ENCODE measurements at regions not wholly inside any gene's neighbourhood (a gene's known extent, or its start where the extent isn't known, plus 50 kb on each side); places are given as distances from the start of the nearest gene placed in this dataset.

DNA sequence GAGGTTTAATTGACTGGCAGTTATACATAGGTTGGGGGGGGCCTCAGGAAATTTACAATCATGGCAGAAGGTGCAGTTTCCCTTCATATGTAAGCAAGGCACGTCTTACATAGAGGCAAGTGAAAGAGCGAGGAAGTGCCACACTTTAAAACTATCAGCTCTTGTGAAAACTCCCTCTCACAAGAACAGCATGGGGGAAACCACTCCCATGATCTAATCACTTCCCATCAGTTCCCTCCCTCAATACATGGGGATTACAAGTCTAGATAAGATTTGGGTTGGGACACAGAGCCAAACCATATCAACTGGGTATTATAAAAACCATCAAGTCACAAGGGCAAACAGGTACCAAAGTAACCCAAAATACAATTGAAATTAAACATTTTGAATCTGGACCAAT, 182.0 kb upstream of the FAT4 start:
- no peak for DNase-seq

DNA sequence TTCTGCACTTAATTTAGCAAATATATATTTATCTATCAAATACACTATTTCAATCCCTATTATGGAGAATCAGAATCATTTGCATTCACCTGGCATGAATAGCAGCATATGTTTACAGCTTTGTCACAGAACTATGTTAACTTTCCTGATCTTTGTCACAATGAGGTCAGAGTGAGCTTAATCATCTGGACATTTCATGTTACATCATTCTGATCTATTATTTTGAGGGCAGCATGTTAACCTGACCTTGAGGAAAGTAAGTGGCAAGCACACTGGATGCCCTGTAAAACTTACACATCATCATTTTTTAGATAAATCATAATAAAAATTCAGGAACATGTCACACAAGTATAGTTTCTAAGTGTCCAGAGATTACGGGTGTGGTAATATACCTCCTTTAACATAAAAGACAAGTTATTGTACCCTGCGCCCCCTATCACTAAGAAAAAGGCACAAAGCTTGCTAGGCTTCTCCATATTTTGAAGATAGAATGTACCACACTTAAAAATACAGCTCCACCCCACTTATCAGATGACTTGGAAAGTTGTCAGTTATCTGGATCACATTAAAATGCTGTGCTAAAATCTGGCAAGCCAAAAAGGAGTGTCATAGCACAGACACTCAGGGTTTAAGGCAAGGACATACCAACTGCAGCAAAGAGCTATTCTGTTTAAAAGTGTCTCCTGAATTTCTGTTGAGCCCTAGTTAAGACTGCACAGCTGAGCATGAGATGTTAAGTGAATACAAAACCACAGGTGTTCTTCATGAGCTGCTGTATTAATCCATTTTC, 182.7 kb upstream of the FAT4 start:
- no peak for DNase-seq

DNA sequence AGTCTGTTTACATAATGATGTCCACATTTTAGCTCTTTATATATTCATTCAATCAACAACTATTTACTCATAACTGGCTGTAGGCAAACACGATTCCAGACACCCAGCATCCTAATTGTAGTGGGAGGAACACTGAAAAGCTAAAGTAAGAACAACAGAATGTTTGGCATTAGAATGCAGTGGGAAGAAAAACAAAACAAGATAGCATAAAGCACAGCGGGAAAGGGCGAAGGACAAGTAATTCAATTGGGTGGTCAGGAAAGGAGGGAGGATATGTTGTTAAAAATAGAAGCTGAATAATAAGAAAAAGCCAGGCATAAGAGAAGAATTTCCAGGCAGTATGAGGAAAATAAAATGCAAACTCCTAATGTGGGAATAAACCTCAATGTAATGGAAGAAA, 189.5 kb upstream of the FAT4 start:
- no peak for DNase-seq

DNA sequence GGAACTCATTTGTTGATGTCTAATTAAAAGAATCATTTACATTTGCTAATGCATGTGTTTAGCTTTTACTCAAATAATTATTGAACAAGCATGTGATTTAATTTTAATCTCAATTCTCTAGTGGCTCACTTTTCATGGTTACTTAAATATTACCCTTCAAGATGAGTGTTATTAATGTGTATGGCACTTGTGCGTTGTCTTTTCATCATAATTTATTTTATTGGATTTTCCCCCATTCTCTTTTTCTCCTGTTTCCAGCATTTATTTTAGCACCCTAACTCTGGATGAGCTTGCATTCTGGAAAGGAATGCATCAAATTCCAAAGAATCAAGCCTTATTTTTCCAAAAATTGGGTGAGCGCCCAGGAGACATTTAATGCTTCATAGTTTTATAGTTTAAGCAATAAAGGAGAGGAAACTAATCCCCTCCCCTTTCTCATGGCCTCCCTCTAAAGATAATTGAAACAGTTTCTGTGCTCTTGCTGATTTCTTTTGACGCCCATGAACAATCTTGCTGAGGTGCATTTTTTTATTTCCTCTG, 191.1 kb upstream of the FAT4 start:
- peak; percentile 46 for DNase-seq

DNA sequence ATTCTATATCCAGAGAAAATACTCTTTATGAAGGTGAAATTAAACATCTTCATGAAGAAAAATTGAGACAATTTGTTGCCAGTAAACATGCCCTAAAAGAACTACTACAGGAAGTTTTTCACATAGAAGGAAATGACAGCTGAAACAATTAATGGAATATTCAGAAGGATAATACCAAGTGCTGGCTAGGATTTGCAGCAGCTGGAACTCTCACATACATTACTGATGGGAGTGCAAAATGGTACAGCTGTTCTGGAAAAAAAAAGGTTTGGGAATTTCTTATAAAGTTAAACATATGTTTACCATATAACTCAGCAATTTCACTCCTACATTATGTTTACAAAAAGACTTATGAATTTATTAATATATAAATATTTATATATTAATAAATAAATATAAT, 193.2 kb upstream of the FAT4 start:
- no peak for DNase-seq

DNA sequence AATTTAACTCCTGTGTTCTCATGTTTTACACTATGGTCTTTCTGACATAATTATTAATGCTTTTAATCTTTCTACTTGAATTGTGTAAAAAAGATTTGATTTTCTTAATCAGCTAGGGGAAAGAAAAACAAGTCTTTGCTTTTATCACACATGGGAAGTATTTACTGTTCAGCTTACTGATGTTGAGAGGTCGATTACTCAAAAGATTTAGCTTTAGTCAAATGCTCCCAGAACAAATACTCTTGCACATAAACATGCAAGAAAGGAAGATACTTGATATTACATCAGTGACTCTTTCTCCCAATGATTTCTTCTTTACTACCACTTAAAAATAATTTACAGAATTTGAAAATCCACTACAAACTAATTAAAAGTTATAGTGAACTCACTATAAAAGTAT, 198.3 kb upstream of the FAT4 start:
- no peak for DNase-seq

DNA sequence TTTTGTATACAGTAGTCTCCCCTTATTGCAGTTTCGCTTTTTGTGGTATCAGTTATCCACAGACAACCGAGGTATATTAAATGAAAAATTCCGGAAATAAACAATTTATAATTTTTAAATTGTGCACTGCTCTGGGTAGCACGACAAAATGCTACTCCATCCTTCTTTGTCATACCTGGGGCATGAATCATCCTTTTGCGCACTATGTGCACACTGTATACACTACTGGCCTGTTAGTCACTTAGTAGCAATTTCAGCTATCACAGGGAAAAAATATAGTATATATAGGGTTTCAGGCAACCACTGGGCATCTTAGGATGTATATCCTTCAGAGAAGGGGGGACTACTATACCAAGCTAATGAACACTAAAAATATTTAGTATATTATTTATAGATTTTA, 198.8 kb upstream of the FAT4 start:
- DNase-seq, result no peak

DNA sequence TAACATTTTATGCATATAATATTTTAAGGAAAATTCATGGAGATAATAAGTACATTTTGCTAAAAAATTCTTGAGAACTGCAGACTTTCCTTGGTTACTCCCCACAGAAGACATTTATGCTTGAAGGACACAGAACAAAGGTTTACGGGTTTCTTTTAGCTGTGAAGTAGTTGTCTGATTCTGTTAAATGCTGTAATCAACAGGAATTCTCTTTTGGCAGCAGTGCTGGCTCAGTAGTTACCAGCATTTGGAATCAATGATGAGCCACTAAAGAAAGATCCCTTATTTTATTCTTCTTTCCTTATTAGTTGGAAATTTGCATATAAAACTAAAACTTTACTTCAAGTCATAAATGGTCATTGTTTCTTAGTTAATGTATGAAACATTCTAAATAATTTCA, 199.3 kb upstream of the FAT4 start:
- no peak for DNase-seq

DNA sequence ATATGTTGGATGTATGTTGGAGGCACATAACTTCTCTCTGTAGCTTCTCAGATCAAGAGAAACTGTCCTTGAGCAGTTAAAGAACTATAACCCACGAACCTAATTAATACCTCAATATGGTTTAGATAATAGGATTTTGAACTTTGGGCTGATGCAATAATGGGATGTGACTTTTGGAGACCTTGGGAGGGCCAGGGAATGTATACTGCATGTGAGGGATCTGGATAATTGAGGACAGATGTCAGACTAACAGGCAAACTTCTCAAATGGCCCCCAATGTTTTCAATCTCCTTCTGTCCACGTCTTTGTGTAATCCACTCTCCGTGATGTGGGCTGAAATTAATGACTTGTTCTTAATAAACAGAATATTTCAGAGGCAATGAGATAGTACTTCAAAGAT, 202.2 kb upstream of the FAT4 start:
- DNase-seq, result no peak

DNA sequence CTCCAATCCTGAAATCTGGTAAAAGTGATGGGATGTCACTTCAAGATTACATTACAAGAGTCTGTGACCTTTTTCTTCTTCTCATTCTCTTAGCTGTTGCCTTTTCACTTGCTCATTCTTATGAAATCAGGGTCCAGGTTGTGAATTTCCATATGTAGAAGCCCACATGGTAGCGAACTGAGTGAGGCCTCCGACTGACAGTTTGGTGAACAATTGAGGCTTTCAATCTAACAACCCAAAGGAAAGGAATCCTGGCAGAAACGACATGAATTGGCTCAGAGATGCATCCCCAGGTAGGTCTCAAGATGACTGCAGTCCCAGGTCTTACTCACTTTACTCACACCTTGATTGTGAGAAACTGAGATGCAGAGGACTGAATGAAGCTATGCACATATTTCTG, 203.4 kb upstream of the FAT4 start:
- DNase-seq, result no peak

DNA sequence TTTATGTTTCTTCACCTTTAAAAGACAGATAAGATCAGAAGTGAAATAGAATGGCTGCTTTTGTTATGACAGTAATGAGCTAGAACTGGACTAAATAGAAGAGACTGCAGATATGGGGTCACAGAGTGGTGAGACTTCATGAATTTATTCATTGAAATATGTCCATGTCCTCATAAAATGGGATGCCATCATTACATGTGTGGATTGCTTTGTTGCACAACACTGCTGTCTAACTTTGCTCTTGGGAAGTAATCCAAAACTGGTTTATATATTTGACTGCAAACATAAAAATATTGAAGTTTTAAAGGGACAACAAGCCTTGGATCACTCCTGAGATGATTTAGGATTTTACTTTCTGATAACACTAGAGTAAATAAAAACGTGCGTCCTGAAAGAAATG, 209.2 kb upstream of the FAT4 start:
- no peak for DNase-seq

DNA sequence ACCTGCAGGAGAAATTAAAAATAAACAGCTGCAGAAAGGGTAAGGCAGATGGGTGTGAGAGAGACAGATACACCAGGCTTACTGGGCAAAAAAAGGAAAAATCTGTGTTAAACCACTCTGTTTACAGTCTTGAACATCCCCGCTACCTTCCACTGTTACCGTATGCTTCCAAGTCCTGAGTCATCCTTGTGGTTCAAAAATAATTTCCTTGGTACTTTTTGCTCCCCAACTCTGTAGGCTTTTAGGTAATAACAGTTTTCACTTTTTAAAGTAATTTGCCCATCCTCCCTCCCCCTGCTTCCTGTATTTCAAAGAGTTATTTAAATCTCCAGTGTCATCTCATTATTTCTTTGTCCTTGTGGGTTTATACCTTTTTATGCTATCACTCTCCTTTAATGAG, 210.1 kb upstream of the FAT4 start:
- no peak for DNase-seq

DNA sequence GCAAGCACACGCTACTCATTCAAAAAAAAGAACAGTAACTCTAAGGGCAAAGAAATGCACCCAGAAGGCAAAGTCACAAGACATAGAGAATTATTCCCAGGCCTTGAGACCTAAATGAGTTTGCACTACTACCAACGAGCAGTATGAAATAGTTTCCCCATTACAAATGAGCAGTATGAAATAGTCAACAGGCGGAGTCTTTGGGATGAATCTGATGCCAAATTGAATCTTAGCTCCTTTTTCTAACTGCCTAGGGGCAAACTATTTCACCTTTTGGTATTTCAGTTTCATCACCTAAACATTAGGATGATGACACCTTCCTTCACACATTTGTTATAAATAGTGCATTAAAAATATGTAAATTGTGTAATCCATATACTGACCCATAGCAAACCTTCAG, 213.0 kb upstream of the FAT4 start:
- no peak for DNase-seq

DNA sequence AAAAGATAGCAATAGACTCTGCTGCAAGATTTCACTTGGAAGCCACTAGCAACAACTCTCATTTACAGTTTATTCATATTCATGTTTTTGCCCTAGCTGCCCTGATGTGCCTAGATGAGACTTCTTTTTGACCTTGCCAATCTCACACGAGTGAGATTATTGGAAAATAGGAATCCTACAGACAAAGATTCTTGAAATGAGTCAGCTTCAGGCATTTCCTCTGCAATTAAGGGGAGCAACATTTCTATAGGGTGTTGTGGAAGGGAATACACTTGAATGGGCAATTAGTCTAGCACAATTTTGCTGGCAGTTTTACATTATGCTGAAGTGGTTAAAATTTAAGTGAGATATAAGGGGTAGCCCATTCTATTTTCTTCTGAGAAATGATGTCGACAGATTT, 217.0 kb upstream of the FAT4 start:
- no peak for DNase-seq

DNA sequence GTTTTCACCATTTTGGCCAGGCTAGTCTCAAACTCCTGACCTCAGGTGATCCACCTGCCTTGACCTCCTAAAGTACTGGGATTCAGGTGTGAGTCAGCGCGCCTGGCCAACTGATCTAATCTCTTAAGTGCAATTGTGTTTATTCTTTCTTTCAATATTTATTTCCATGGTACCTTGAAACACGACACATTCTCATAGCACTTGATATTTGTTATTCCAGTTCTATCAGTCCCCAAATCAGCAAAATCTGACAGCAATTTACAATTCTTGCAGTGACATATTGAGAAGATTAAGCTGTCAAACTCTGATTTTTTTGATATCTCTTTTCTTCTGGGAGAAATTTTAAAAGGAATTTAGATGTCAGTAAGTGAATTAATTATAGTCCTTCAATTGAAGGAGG, 218.1 kb upstream of the FAT4 start:
- DNase-seq, result no peak

DNA sequence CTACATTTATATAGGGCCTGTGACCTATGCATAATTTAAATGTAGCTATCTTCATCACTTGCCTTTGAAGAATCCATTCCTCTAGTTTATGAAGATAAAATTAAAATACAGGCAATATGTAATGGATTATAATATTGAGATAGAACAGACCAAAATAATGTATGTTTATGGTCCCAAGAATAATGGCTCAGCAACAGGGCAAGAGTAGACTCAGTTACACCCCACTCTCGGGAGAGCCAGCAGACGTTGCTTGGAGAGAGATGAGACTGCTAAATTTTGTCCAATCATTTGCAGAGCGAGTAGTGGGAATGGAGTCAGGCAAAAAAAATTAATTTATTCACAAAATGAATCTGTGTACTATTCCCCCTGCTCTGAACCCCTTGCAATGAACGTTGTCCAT, 223.2 kb upstream of the FAT4 start:
- no peak for DNase-seq

DNA sequence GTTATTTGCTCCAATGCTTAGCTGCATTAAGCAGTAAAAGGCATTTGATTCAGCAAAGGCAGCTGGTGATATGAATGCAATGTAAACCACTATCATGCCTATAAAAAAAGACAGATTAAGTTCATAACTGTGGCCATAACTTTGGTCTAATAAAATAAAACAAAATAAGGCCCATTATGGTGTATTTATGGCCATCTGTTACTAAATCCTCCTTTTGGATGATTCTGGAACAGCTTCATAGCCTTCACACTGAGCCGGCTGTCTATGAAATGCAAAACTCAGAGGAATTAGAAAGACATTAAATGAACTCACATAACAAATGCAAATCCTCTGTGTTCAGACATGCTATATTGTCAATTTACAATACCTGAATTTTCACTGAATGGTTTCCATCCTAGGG, 223.7 kb upstream of the FAT4 start:
- no peak for DNase-seq

DNA sequence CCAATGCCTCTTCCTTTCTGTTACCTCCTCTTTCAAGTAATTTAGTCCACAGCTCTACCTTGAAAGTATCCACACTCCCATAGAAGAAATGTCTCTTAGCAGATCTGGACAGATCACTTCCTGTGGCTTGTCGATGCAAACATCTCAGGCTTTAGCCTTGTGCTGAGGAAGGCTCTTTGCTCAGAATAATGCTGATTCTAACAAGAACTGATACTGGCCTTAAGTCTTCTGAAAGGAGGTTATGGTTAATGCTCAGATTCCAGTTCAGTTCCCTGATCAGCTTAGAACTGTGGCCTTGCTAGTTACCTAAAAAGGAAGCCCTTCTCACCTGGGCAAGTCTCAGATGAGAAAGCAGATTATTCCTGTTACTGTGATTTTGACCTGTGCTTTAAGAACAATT, 230.1 kb upstream of the FAT4 start:
- no peak for DNase-seq

DNA sequence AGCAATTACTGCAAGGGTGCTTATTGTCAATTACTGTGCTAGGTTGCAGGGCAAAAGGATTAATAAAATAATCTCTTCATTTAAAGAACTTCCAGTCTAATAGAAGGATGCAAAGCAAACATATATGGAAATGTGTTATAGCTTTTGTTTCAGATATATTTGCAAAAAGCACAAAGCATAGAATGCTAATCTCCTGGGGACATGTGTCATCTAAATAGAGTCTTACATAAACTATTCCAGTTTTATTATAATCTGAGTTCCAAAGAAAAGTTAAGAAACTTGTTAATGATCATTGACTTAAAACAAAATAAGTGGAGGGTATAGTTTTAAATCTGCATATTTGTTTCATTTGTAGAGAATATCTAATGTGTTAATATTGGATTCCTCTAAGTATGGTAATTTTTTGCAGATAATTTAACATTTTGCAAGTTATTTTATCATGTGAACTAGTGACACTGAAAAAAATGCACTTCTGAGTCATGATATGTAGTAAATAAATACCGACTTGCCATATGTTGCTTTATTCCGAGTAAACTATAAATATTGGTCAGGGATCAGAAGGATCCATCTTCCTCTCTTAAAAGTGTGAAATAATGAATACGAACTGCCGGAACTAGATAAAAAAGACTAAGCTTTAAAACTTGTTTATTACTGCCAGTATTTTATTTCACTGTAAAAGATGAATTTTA, 231.9 kb upstream of the FAT4 start:
- DNase-seq, result no peak

DNA sequence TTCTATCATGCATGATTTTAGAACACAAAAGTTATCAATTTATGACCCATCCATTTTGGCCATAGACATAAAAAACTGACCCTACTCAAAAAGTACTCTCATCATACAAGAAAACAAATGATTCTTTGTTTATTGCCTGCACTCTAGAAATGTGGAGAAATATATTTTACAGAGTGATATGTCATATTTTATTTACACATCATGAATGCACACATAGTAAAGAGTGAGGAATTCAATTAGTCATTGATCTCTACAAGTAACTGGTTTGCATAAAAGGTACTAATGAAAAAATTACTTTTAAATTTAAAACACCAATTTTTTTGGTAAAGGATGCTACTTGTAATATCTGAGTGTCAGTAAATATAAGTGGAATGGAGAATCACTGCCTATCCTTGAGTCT, 242.5 kb upstream of the FAT4 start:
- no peak for DNase-seq

DNA sequence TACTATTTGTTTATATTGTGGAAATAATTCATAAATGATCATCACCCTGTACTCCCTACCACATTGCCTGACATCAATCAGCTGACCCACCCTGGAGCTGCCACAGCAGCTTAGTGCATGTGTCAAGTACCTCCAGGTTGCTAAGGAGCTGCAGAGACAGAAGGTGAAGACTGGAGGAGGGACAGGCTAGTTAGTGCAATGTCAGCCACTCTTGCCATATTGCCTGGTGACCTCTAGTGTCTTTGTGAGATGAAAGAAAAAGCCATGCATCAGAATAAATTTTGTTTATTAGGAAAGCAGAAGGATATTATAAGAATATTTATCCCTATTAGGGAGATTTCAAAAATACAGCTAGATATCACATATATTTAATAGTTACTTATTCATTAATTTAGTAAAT, 243.9 kb upstream of the FAT4 start:
- DNase-seq, result no peak

DNA sequence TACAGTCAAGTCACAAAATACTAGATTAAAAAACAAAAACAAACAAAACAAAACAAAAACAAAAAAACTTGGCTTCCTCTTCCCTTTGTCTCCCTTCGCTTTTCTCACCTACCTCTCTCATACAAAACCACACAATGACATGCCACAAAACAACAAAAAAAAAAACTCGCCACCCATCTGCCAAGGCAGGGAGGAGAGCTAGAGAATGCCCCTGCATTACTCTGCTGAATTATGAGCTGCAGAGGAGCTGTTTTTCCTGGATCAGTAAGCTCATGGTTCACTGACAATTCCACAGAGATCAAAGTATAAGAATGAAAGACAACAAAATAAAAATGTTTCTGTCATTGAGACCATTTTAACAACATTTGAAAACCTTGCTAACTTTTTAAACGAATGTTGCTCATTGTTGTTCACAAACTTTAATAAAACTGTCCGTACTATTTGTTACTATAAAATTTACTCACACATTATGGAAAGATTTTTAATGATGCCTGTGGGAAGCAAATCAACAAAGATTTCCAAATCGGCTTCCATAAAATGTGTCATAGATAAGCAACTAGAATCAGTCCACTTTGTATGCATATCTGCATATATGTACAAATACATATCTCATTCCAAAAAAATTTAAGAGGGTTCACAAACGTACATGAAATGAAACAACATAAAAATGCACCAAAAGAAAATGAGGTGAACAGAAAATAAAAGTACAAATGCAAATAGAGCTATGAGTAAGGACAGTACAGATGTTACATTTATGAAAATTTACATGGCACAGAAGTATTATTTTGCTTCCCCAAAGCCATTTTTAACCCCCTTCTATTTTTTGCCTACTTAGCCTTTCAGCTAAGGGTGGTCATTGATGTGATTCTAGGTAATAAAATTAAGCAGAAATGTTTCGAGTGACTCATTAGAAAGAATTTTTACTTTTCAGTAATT, 252.4 kb upstream of the FAT4 start:
- no peak for DNase-seq

DNA sequence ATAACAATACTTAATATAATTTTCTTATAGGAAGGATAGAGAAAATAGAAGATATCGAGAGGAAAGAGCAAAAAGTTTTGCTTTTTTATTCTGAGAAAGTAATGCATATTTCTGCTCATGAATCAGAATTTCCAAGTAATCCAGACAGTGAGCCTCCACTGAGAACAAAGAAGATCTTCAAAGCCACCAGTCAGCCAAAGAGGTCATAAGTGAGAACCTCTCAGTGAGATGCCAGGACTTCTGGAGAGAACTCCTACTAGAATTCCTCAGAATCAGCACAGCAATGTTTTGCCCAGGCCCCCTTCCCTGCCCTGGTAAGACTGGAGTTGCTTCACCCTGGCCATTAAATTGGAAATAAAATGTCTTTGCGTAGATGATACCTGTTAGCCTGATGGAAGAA, 254.4 kb upstream of the FAT4 start:
- no peak for DNase-seq

DNA sequence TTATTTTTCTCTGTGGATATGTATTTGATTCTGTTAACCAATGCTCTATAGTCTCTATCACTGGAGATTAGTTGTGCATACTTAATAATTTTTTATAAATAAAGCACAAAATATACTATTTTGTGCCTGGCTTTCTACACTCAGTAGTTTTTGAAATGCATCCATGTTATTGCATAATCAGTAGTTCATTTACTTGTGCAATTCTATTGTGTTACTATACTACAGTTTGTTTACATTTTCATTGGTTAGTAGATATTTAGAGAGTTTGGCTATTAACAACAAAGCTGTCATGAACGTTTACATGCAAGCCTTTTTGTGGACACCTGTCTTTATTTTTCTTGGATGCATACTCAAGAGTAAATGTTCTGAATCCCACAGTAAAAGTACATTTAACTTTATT, 265.0 kb upstream of the FAT4 start:
- DNase-seq, result no peak

All from right forelimb (tissue), 1 donor.